K562 (cell line): ENCODE measurements at regions not wholly inside any gene's neighbourhood (a gene's known extent, or its start where the extent isn't known, plus 50 kb on each side); places are given as distances from the start of the nearest gene placed in this dataset.

Source experiments
- ATF3 ChIP-seq, 2 experiments: fragments of 450-650 bp in 1 of 2; sonication (generic) in 1 of 2; formaldehyde crosslinking in 1 of 2; IDR thresholded peaks in 1 of 2; conservative IDR thresholded peaks in 1 of 2; 2 replicates each; pipeline versions ENCODE4 v1.6.1 to v1.8.1; 2016 to 2023; ENCODE audit warnings: mild to moderate bottlenecking in 2 of 2, moderate library complexity in 2 of 2, inconsistent platforms in 1 of 2, missing genetic modification reagents in 1 of 2
- CHD4 ChIP-seq: fragments of 200-600 bp; sonication (generic); IDR thresholded peaks from 3 replicates; pipeline ENCODE4 v1.6.1; 2012; ENCODE audit warnings: low read depth, mild to moderate bottlenecking, mixed read lengths, low read length, inconsistent platforms; ENCODE audit not compliant: insufficient read depth, insufficient replicate concordance, poor library complexity, severe bottlenecking
- CTCF ChIP-seq, 3 experiments: IDR thresholded peaks in 2 of 3; conservative IDR thresholded peaks in 1 of 3; 2 replicates each; pipeline ENCODE4 v1.5.1; 2011 to 2012; ENCODE audit warnings: low read length in 3 of 3, mild to moderate bottlenecking in 3 of 3, control low read depth in 2 of 3, improper control_type of control experiment in 1 of 3, inconsistent platforms in 1 of 3, low read depth in 1 of 3, mixed read lengths in 1 of 3, moderate library complexity in 1 of 3; ENCODE audit not compliant: insufficient read depth in 2 of 3
- DPF2 ChIP-seq: fragments of 450-650 bp; IDR thresholded peaks from 2 replicates; pipeline ENCODE4 v1.6.1; 2016
- EZH2 ChIP-seq: IDR thresholded peaks from 2 replicates; pipeline ENCODE4 v1.6.1; 2012; ENCODE audit warnings: low read depth, mild to moderate bottlenecking, inconsistent platforms, low read length, borderline replicate concordance
- FOXM1 ChIP-seq, 2 experiments: fragments of 450-650 bp in 1 of 2; sonication (generic) in 1 of 2; formaldehyde crosslinking in 1 of 2; IDR thresholded peaks; 2 replicates each; pipeline versions ENCODE4 v1.6.1 to v1.9.0; 2017 to 2022; ENCODE audit warnings: low read depth in 2 of 2, mild to moderate bottlenecking in 2 of 2, missing genetic modification reagents in 1 of 2, moderate library complexity in 1 of 2
- RFX5 ChIP-seq: IDR thresholded peaks from 2 replicates; pipeline ENCODE4 v1.6.1; 2011; ENCODE audit warnings: low read depth, mild to moderate bottlenecking, improper control_type of control experiment, low read length
- SETDB1 ChIP-seq: IDR thresholded peaks from one replicate; pipeline ENCODE4 v1.6.1; 2012; ENCODE audit warnings: low read length, control low read depth, inconsistent platforms
- ZBTB17 ChIP-seq: fragments of 450-650 bp; formaldehyde crosslinking; IDR thresholded peaks from 2 replicates; pipeline ENCODE4 v1.4.0; 2020; ENCODE audit warnings: mild to moderate bottlenecking
- TF ChIP-seq, protein P1 (sequence below): IDR thresholded peaks from 2 replicates; pipeline ENCODE4 v1.6.1; 2012; ENCODE audit warnings: low read depth, low read length, improper control_type of control experiment, borderline replicate concordance
- TF ChIP-seq, protein P2 (sequence below): IDR thresholded peaks from 2 replicates; pipeline ENCODE4 v1.6.1; 2016; ENCODE audit warnings: missing genetic modification characterization, missing compliant biosample characterization

GRCh38 chr7:109713366-109713765 is 1143.7 kb downstream of the DNAJB9 start:
- no peak for TF ChIP-seq CTCF (IDR thresholded peaks at IDR 0.05 in 2 of 3, conservative IDR thresholded peaks at IDR 0.05 in 1 of 3; ENCODE audit: insufficient read depth in 2 of 3, low read depth in 1 of 3, low read length in 3 of 3)
- TF ChIP-seq, protein P1, sequence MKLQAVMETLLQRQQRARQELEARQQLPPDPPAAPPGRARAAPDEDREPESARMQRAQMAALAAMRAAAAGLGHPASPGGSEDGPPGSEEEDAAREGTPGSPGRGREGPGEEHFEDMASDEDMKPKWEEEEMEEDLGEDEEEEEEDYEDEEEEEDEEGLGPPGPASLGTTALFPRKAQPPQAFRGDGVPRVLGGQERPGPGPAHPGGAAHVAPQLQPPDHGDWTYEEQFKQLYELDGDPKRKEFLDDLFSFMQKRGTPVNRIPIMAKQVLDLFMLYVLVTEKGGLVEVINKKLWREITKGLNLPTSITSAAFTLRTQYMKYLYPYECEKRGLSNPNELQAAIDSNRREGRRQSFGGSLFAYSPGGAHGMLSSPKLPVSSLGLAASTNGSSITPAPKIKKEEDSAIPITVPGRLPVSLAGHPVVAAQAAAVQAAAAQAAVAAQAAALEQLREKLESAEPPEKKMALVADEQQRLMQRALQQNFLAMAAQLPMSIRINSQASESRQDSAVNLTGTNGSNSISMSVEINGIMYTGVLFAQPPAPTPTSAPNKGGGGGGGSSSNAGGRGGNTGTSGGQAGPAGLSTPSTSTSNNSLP: no peak
- TF ChIP-seq ZBTB17 (CRISPR knock-in tag): no peak
- TF ChIP-seq RFX5: no peak
- no peak for TF ChIP-seq FOXM1 (IDR thresholded peaks at IDR 0.05; ENCODE audit: low read depth)
- no peak for TF ChIP-seq FOXM1 (CRISPR knock-in tag; IDR thresholded peaks at IDR 0.05; ENCODE audit: low read depth)
- no peak for TF ChIP-seq SETDB1
- TF ChIP-seq ATF3 (IDR thresholded peaks at IDR 0.05): no peak
- TF ChIP-seq ATF3 (CRISPR knock-in tag; conservative IDR thresholded peaks at IDR 0.05): no peak
- TF ChIP-seq, protein P2, sequence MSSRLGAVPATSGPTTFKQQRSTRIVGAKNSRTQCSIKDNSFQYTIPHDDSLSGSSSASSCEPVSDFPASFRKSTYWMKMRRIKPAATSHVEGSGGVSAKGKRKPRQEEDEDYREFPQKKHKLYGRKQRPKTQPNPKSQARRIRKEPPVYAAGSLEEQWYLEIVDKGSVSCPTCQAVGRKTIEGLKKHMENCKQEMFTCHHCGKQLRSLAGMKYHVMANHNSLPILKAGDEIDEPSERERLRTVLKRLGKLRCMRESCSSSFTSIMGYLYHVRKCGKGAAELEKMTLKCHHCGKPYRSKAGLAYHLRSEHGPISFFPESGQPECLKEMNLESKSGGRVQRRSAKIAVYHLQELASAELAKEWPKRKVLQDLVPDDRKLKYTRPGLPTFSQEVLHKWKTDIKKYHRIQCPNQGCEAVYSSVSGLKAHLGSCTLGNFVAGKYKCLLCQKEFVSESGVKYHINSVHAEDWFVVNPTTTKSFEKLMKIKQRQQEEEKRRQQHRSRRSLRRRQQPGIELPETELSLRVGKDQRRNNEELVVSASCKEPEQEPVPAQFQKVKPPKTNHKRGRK: no peak
- no peak for TF ChIP-seq CHD4
- no peak for TF ChIP-seq DPF2
- no peak for TF ChIP-seq EZH2
